Lung (tissue), 11 donors: ENCODE measurements at regions not wholly inside any gene's neighbourhood (a gene's known extent, or its start where the extent isn't known, plus 50 kb on each side); places are given as distances from the start of the nearest gene placed in this dataset.

Source experiments
- ATAC-seq: fragments of 200-7000 bp; cut with Tn5 transposase; one replicate; pipeline ENCODE4 v1.9.1; 2020; ENCODE audit warnings: moderate number of reproducible peaks; ENCODE audit not compliant: insufficient read depth, low FRiP score
- DNase-seq, 3 donors: peaks; one replicate each; pipeline ENCODE4 v3.0.0-alpha.2; 2013 to 2017
- H3K27ac ChIP-seq, 2 donors: one replicate each; pipeline ENCODE4 v1.5.1; 2013; ENCODE audit warnings: mild to moderate bottlenecking in 2 of 2, moderate library complexity in 2 of 2, control low read depth in 1 of 2, inconsistent platforms in 1 of 2, low read depth in 1 of 2, low read length in 1 of 2
- H3K27me3 ChIP-seq, 3 donors: one replicate each; pipeline ENCODE4 v1.5.1; 2013; ENCODE audit warnings: low read length in 2 of 3; ENCODE audit not compliant: control insufficient read depth in 3 of 3, insufficient read depth in 3 of 3
- H3K36me3 ChIP-seq, 4 donors: one replicate each; pipeline ENCODE4 v1.5.1; 2013; ENCODE audit warnings: low read length in 4 of 4, mild to moderate bottlenecking in 1 of 4, moderate library complexity in 1 of 4; ENCODE audit not compliant: control insufficient read depth in 4 of 4, insufficient read depth in 4 of 4
- H3K4me1 ChIP-seq, 5 donors: one replicate each; pipeline ENCODE4 v1.5.1; 2013; ENCODE audit warnings: low read length in 5 of 5, mild to moderate bottlenecking in 2 of 5, moderate library complexity in 1 of 5; ENCODE audit not compliant: control insufficient read depth in 5 of 5, insufficient read depth in 5 of 5
- H3K4me3 ChIP-seq: one replicate; pipeline ENCODE4 v1.5.1; 2013; ENCODE audit warnings: mild to moderate bottlenecking, control low read depth, moderate library complexity
- H3K9ac ChIP-seq, 2 donors: one replicate each; pipeline ENCODE4 v1.5.1; 2013; ENCODE audit warnings: low read length in 2 of 2, control low read depth in 1 of 2; ENCODE audit not compliant: insufficient read depth in 1 of 2
- H3K9me3 ChIP-seq, 4 donors: one replicate each; pipeline ENCODE4 v1.5.1; 2013; ENCODE audit warnings: low read length in 3 of 4, mild to moderate bottlenecking in 1 of 4, moderate library complexity in 1 of 4; ENCODE audit not compliant: control insufficient read depth in 4 of 4, insufficient read depth in 3 of 4
- CTCF ChIP-seq: IDR thresholded peaks from 2 replicates; pipeline ENCODE4 v1.5.1; 2012; ENCODE audit warnings: mild to moderate bottlenecking; ENCODE audit errors: control extremely low read depth, extremely low read depth
- WGBS, 2 donors: extraction: QIAGEN DNeasy Blood & Tissue Kit; methylation state at CpG; one replicate each; pipeline ENCODE4 v1.1.7; 2013; 5-methylcytosine and 5-hydroxymethylcytosine counted together
- donor health status: control.
- donor health status: control.
- donor health status: Bipolar disorder and iron deficiency.
- donor health status: healthy.
- donor health status: DM: yes; HTN: yes; CAD: no.

- no peaks in the 10 kb centered on the region for H3K36me3 ChIP-seq
- no peak for TF ChIP-seq CTCF
- H3K9ac ChIP-seq, result no peak overlapping the region
- H3K4me1 ChIP-seq, result peaks cover 0 to 7% (median 0%) of the 10 kb centered on the region in 5 donors
- no peaks in the 10 kb centered on the region for H3K27me3 ChIP-seq
- 58 to 63% methylated on average over 2 of the region's 2 CpGs for WGBS, 2 donors
- DNase-seq (no peak), ATAC-seq (no peak)
- H3K4me3 ChIP-seq, result no peak overlapping the region
- peaks cover 0 to 2% (median 0%) of the 10 kb centered on the region in 4 donors for H3K9me3 ChIP-seq
- H3K27ac ChIP-seq, result no peak overlapping the region
Observed at GRCh38 chr7:137127806-137128205, 215.7 kb downstream of the PTN start.

GRCh38 chr7:137127058-137127457 lies 216.5 kb downstream of the PTN start:
- ATAC-seq, result no peak
- DNase-seq, result no peak
- Histone ChIP-seq H3K9ac (no peak overlapping the region), H3K27me3 (no peaks in the 10 kb centered on the region), H3K9me3 (peaks cover 0 to 2% (median 0%) of the 10 kb centered on the region in 4 donors), H3K4me3 (no peak overlapping the region), H3K36me3 (no peaks in the 10 kb centered on the region), H3K27ac (no peak overlapping the region), H3K4me1 (peaks cover 0 to 7% (median 0%) of the 10 kb centered on the region in 5 donors)
- 38 to 47% methylated on average over 1 of the region's 1 CpG for WGBS, 2 donors
- TF ChIP-seq CTCF, result no peak

DNA sequence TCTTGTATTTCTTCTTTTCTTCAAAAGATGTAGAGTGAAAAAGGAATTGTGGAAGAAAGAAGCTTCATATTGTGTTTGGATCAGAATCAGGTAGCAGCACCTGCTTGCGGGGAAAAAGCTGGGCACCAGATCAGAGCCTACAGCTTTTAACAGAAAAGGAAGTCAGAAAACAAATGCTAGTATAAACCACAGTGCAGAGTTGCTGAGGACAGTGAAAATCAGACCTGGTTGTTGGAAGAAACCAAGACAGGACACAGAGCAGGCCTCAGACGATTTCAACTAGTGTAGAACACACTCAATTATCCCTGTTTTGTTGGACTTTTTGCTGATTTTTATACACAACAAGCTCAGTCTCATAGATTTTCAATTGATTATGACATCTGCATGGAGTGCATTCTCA lies 221.4 kb downstream of the PTN start:
- Histone ChIP-seq H3K4me3 (no peak overlapping the region), H3K36me3 (no peaks in the 10 kb centered on the region), H3K27me3 (no peaks in the 10 kb centered on the region), H3K27ac (no peak overlapping the region), H3K9ac (no peak overlapping the region), H3K4me1 (peaks cover 0 to 2% (median 0%) of the 10 kb centered on the region in 5 donors), H3K9me3 (no peaks in the 10 kb centered on the region)
- WGBS, 2 donors, result 79 to 82% methylated on average over 2 of the region's 2 CpGs
- DNase-seq (no peak), ATAC-seq (no peak)
- no peak for TF ChIP-seq CTCF

- H3K9ac ChIP-seq, result no peak overlapping the region
- H3K27me3 ChIP-seq, result no peaks in the 10 kb centered on the region
- TF ChIP-seq CTCF, result no peak
- no peaks in the 10 kb centered on the region for H3K36me3 ChIP-seq
- H3K9me3 ChIP-seq, result no peaks in the 10 kb centered on the region
- WGBS, 2 donors, result 78 to 83% methylated on average over 2 of the region's 2 CpGs
- H3K4me3 ChIP-seq, result no peak overlapping the region
- ATAC-seq, result no peak
- peaks cover 0 to 2% (median 0%) of the 10 kb centered on the region in 5 donors for H3K4me1 ChIP-seq
- DNase-seq, result no peak
- no peak overlapping the region for H3K27ac ChIP-seq
Observed at GRCh38 chr7:137120690-137121089, 222.8 kb downstream of the PTN start.
